Esophagus (tissue), 2 donors: ENCODE measurements at regions not wholly inside any gene's neighbourhood (a gene's known extent, or its start where the extent isn't known, plus 50 kb on each side); places are given as distances from the start of the nearest gene placed in this dataset.
"Not testable (repeated sequence)": the region's sequence is repeated elsewhere in the genome, so short reads cannot be mapped to it uniquely, and the experiment has no call there.

Experiments
- H3K27ac ChIP-seq, 2 donors: one replicate each; pipeline ENCODE4 v1.5.1; 2013; ENCODE audit warnings: low read depth in 2 of 2, mild to moderate bottlenecking in 2 of 2, inconsistent platforms in 1 of 2, low read length in 1 of 2, moderate library complexity in 1 of 2
- H3K27me3 ChIP-seq, 2 donors: one replicate each; pipeline ENCODE4 v1.6.1; 2013; ENCODE audit warnings: low read length in 2 of 2, control low read depth in 1 of 2, mild to moderate bottlenecking in 1 of 2; ENCODE audit not compliant: insufficient read depth in 2 of 2, control insufficient read depth in 1 of 2
- H3K36me3 ChIP-seq, 2 donors: one replicate each; pipeline ENCODE4 v1.6.1; 2013; ENCODE audit warnings: low read length in 1 of 2; ENCODE audit not compliant: control insufficient read depth in 2 of 2, insufficient read depth in 2 of 2
- H3K4me1 ChIP-seq, 2 donors: one replicate each; pipeline ENCODE4 v1.6.1; 2013; ENCODE audit warnings: low read length in 1 of 2; ENCODE audit not compliant: control insufficient read depth in 2 of 2, insufficient read depth in 2 of 2
- H3K4me3 ChIP-seq, 2 donors: one replicate each; pipeline ENCODE4 v1.5.1; 2013; ENCODE audit warnings: low read length in 2 of 2, mild to moderate bottlenecking in 2 of 2, low read depth in 1 of 2, moderate library complexity in 1 of 2
- H3K9me3 ChIP-seq, 2 donors: one replicate each; pipeline ENCODE4 v1.6.1; 2013; ENCODE audit warnings: mild to moderate bottlenecking in 2 of 2, low read depth in 1 of 2, low read length in 1 of 2, moderate library complexity in 1 of 2; ENCODE audit not compliant: control insufficient read depth in 2 of 2, insufficient read depth in 1 of 2
- WGBS, 2 donors: extraction: QIAGEN DNeasy Blood & Tissue Kit; methylation state at CpG; one replicate each; pipeline ENCODE4 v1.1.7; 2013; 5-methylcytosine and 5-hydroxymethylcytosine counted together
- donor health status: healthy with polysubstance abuse.
- donor health status: Bipolar disorder and iron deficiency.

DNA sequence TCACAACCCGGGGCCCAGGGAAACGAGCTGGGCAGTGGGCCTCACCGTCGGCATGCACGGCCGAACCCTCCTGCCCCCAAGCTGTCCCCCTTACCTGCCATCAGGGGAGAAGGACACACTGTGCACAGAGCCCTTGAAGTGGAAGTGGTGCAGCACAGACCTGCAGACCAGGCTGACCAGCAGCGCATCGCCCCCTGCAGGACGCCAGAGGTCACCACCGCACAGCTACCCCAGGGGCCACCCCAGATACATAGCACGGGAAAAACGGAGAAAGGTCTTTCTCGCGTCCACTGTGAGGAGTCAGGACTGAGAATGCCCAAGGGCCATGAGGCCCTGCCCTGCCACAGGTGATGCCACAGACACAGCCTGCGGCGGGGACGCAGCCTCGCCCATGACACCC, 5373.7 kb upstream of the TPTE start:
- not testable (repeated sequence) for H3K9me3 ChIP-seq, H3K4me1 ChIP-seq, H3K36me3 ChIP-seq, H3K4me3 ChIP-seq, H3K27me3 ChIP-seq, H3K27ac ChIP-seq
- 78% methylated on average over 8 of the region's 18 CpGs; no CpG with 5 or more reads in 1 of the 2 donors for WGBS, 2 donors

- H3K4me3 ChIP-seq, H3K27me3 ChIP-seq, H3K9me3 ChIP-seq, H3K36me3 ChIP-seq, H3K27ac ChIP-seq, H3K4me1 ChIP-seq: not testable (repeated sequence)
- WGBS, 2 donors, result 79 to 81% methylated on average over 7 to 10 of the region's 14 CpGs
Measured at GRCh38 chr21:5149222-5149621, 5372.2 kb upstream of the TPTE start.

DNA sequence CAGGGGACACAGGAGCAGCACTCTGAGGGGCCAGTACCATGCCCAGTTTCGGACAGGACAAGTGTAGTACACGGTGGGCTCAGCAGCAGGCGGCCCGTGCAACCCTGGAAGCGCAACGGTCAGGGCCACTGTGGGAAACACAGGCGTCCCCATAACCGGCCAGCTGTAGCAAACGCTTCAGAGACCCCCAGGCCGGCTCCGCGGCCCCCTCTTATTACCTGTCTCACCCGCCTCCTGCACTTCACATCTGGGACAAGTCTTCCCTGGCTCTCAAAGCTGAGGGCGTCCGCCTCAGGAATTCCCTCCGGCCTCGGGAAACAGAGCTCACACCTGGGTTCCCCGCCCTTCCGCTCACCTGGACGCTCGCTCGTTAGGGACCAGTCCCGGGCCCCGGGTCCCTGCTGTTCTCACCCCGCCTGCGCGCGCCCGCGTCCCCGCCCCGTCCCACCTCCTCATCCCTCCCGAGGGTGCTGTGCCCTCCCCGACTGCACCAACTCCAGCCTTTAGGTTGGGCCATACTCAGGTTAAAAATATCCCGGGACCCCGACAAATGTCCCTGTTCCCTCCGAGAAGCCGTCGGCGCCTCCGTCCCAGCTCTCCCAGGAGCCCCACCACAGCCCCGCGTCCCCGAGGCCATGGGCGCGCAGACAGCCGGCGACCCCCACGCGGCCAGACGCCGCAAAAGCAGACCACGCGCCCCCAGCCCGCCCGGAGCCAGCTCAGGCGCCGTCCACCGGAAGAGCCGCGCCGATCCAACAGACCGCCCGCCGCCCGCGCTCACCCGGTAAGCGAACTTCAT, 5367.3 kb upstream of the TPTE start:
- Histone ChIP-seq H3K27ac (peak overlapping the region in 1 of 2 donors; percentile 60), H3K4me3 (peak overlapping the region; percentile 37 to 45)
- H3K36me3 ChIP-seq, H3K9me3 ChIP-seq, H3K4me1 ChIP-seq, H3K27me3 ChIP-seq: not testable (repeated sequence)
- WGBS, 2 donors, result 0 to 2% methylated on average over 7 to 25 of the region's 69 CpGs

DNA sequence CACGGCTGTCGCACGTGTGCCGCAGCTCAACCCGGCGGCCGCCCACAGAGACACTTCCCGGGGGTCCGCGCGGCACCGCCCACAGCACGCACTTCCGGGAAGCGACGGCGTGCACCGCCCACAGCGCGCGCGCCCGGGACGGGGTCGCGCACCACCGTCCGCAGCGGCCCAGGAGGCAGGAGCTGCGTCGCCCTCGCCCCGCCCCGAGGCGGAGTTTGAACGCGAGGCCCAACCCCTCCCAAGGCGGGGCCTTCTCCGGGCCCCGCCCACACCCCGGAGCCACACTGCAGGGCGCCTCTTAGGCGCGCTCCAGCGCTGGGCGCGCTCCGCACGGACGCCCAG, 5366.8 kb upstream of the TPTE start:
- not testable (repeated sequence) for H3K27ac ChIP-seq
- 0 to 1% methylated on average over 12 to 34 of the region's 50 CpGs for WGBS, 2 donors
- peak overlapping the region in 1 of 2 donors; percentile 37 for H3K4me3 ChIP-seq

DNA sequence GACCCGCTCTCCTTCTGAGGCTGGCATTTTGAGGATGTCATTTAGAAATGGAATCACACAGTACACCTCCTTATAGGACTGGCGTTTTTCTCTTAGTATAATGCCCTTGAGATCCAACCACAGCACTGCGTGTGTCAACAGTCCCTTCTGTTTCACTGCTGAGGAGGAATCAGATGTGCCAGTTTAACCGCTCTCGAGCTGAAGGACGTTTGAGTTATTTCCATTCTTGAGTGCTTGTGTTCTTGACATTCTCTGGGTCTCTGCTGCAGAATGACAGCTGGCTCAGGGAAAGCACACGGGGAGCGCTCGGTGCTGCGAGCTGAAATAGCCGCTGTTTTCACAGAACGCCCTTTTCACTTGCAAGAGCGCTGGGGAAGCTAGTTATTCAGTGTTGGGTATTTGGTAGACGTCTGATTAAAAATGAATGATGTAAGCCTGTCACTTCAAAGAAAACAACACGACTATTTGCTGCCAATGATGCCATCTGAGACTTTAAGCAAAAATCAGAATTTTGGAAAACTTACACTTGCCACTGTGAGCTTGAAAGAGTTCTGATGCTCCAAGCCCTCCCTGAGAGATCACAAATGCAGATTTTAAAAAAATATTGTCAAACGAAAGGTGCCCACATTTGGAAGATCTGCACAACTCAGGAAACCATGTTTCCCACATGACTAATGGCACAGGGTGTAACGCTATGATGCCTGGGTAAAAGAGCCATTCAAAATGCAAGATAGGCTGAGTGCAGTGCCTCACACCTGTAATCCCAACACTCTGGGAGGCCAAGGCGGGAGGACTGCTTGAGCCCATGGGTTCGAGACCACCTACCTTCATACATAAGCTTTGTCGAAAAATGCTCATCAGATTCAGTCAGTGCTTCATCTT, 5358.4 kb upstream of the TPTE start:
- H3K27me3 ChIP-seq, H3K4me1 ChIP-seq, H3K36me3 ChIP-seq, H3K27ac ChIP-seq, H3K4me3 ChIP-seq, H3K9me3 ChIP-seq: not testable (repeated sequence)
- no CpG with 5 or more reads among the region's 20 CpGs for WGBS, 2 donors

More for the DNA sequence above, 5366.8 kb upstream of the TPTE start:
- not testable (repeated sequence) for H3K27me3 ChIP-seq, H3K9me3 ChIP-seq, H3K36me3 ChIP-seq, H3K4me1 ChIP-seq

GRCh38 chr21:5165829-5166228, 5355.6 kb upstream of the TPTE start:
- H3K9me3 ChIP-seq, H3K27me3 ChIP-seq, H3K36me3 ChIP-seq, H3K4me3 ChIP-seq, H3K4me1 ChIP-seq, H3K27ac ChIP-seq: not testable (repeated sequence)
- no CpG with 5 or more reads among the region's 7 CpGs for WGBS, 2 donors
